ENCODE measurements at regions not wholly inside any gene's neighbourhood (a gene's known extent, or its start where the extent isn't known, plus 50 kb on each side); places are given as distances from the start of the nearest gene placed in this dataset.
A peak's percentile ranks its signal among the peaks of the same experiment; 100 is the strongest.

DNA sequence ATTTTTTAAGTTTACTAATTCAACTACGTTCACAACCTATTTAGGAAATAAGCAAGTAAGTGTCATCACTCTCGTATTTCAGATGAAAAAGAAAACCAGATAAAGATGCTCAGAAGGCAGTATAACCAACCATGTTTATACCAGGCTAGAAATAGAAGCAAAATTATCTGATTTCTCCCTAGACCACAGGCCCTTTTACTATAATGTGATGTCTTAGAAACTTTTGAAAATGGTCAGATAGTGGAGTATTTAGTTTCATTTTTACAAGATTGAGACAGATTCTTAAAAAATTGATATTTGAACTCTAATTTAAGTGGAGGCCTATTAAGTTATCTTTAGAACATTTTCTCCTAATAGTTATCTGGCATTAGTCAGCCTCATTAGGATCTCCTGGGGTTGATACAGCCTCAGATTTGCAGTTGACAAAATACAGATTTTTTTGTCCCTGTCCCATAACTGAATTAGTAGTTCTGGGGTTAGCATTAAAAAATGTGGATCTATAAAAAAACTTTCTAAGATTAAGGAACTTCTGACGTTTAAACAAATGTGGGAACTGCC lies 818.7 kb upstream of the PCDH9 start (continued):
- TF ChIP-seq CEBPB (IDR thresholded peaks at IDR 0.05; ENCODE audit: borderline replicate concordance in 1 of 2, low read depth in 2 of 2, low read length in 2 of 2) = no peak
- no peak for TF ChIP-seq CBX5 (IDR thresholded peaks at IDR 0.05; ENCODE audit: low read depth)
- no peak for TF ChIP-seq GATAD2B (conservative IDR thresholded peaks at IDR 0.05; ENCODE audit: low read depth)

GRCh38 chr13:68047889-68048288 lies 817.8 kb upstream of the PCDH9 start:
- in situ Hi-C loops (cut with MboI) (no loop called here), intact Hi-C loops (cut with micrococcal nuclease; ENCODE audit: unreplicated experiment) (no loop called here)
- no peaks in the 10 kb centered on the region for H3K27me3 ChIP-seq (replicated peaks in 1 of 2; ENCODE audit: control insufficient read depth in 2 of 2, insufficient read depth in 2 of 2, low read length in 1 of 2)
- H3K9ac ChIP-seq (ENCODE audit: control insufficient read depth, insufficient read depth, low read length) = no peak overlapping the region
- no peak overlapping the region for H3K4me3 ChIP-seq
- H3K9me3 ChIP-seq (replicated peaks; ENCODE audit: control insufficient read depth, insufficient read depth, low read length) = no peaks in the 10 kb centered on the region
- CTCF ChIA-PET = no interaction called here
- no peaks in the 10 kb centered on the region for H4K20me1 ChIP-seq (ENCODE audit: control insufficient read depth, insufficient read depth)
- FAIRE-seq (no peak), ATAC-seq (peak; percentile 31; the same call in 2 of the 3 replicates), DNase-seq (ENCODE audit: low read depth, low spot score) (no peak)
- no TSS peak for BruUV-seq (replicated peaks)
- no peaks in the 10 kb centered on the region for H3K36me3 ChIP-seq (ENCODE audit: control insufficient read depth in 2 of 2, insufficient read depth in 2 of 2, low read length in 1 of 2)
- no peaks in the 10 kb centered on the region for H3K4me1 ChIP-seq (ENCODE audit: control insufficient read depth, insufficient read depth, low read length)
- H3K4me2 ChIP-seq (ENCODE audit: control insufficient read depth, insufficient read depth) = no peak overlapping the region
- H2AFZ ChIP-seq (ENCODE audit: control insufficient read depth, low read depth, low read length) = no peak overlapping the region
- RAD21 ChIA-PET (ENCODE audit: unreplicated experiment) = no interaction called here
- H3K79me2 ChIP-seq (ENCODE audit: control insufficient read depth, insufficient read depth, low read length) = no peaks in the 10 kb centered on the region
- SMC1A ChIA-PET (ENCODE audit: uncharacterized antibody, unreplicated experiment) = no interaction called here
- 4% methylated on average over 3 of the region's 3 CpGs for whole genome bisulfite sequencing (ENCODE audit: insufficient coverage, insufficient replicate concordance, low lambda C conversion rate, missing lambda C conversion rate)
- no peak overlapping the region for H3K27ac ChIP-seq (ENCODE audit: control insufficient read depth, insufficient read depth)
- TF ChIP-seq, protein P1, sequence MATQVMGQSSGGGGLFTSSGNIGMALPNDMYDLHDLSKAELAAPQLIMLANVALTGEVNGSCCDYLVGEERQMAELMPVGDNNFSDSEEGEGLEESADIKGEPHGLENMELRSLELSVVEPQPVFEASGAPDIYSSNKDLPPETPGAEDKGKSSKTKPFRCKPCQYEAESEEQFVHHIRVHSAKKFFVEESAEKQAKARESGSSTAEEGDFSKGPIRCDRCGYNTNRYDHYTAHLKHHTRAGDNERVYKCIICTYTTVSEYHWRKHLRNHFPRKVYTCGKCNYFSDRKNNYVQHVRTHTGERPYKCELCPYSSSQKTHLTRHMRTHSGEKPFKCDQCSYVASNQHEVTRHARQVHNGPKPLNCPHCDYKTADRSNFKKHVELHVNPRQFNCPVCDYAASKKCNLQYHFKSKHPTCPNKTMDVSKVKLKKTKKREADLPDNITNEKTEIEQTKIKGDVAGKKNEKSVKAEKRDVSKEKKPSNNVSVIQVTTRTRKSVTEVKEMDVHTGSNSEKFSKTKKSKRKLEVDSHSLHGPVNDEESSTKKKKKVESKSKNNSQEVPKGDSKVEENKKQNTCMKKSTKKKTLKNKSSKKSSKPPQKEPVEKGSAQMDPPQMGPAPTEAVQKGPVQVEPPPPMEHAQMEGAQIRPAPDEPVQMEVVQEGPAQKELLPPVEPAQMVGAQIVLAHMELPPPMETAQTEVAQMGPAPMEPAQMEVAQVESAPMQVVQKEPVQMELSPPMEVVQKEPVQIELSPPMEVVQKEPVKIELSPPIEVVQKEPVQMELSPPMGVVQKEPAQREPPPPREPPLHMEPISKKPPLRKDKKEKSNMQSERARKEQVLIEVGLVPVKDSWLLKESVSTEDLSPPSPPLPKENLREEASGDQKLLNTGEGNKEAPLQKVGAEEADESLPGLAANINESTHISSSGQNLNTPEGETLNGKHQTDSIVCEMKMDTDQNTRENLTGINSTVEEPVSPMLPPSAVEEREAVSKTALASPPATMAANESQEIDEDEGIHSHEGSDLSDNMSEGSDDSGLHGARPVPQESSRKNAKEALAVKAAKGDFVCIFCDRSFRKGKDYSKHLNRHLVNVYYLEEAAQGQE (IDR thresholded peaks at IDR 0.05; ENCODE audit: low read depth, low read length) = no peak
- TF ChIP-seq HDAC6 (IDR thresholded peaks at IDR 0.05; ENCODE audit: unreplicated experiment) = no peak
- TF ChIP-seq HDGF (IDR thresholded peaks at IDR 0.05) = no peak
- no peak for TF ChIP-seq PAX8 (IDR thresholded peaks at IDR 0.05)
- TF ChIP-seq YBX1 (IDR thresholded peaks at IDR 0.05) = no peak
- TF ChIP-seq MYC (IDR thresholded peaks at IDR 0.05; ENCODE audit: insufficient read depth, insufficient read length, insufficient replicate concordance, low read length, severe bottlenecking) = no peak
- TF ChIP-seq ZNF622 (IDR thresholded peaks at IDR 0.05) = no peak
- no peak for TF ChIP-seq RBBP5 (conservative IDR thresholded peaks at IDR 0.05)
- TF ChIP-seq ETV6 (conservative IDR thresholded peaks at IDR 0.05 in 1 of 2, IDR thresholded peaks at IDR 0.05 in 1 of 2; ENCODE audit: borderline replicate concordance in 1 of 2, low read depth in 1 of 2) = no peak
- TF ChIP-seq MEF2B (IDR thresholded peaks at IDR 0.05; ENCODE audit: partially characterized antibody, poor library complexity, severe bottlenecking) = no peak
- POLR2A ChIA-PET = interaction anchor here (0.7 kb wide), 1 partner anchor 58 kb away, joined by 4 read pairs; no protein-coding TSS in a partner anchor
